Fibroblast of lung (primary cell): ENCODE measurements at regions not wholly inside any gene's neighbourhood (a gene's known extent, or its start where the extent isn't known, plus 50 kb on each side); places are given as distances from the start of the nearest gene placed in this dataset.

Experiments
- DNase-seq, 2 donors: peaks; one replicate each; pipeline versions ENCODE4 v3.0.0 to v3.0.0-alpha.2; 2010; ENCODE audit warnings: low read depth in 2 of 2
- H2AFZ ChIP-seq: 2 replicates; pipeline ENCODE4 v1.5.1; 2012; ENCODE audit warnings: low read length, control low read depth, inconsistent platforms
- H3K27ac ChIP-seq: 2 replicates; pipeline ENCODE4 v1.5.1; 2011; ENCODE audit warnings: low read length, control low read depth; ENCODE audit not compliant: insufficient read depth
- H3K27me3 ChIP-seq: 2 replicates; pipeline ENCODE4 v1.5.1; 2011; ENCODE audit warnings: mild to moderate bottlenecking, low read length; ENCODE audit not compliant: control insufficient read depth, insufficient read depth
- H3K36me3 ChIP-seq: 2 replicates; pipeline ENCODE4 v1.5.1; 2011; ENCODE audit warnings: low read length; ENCODE audit not compliant: control insufficient read depth, insufficient read depth
- H3K4me1 ChIP-seq: 2 replicates; pipeline ENCODE4 v1.5.1; 2011; ENCODE audit warnings: low read length; ENCODE audit not compliant: control insufficient read depth, insufficient read depth; ENCODE audit errors: extremely low read depth
- H3K4me2 ChIP-seq: 2 replicates; pipeline ENCODE4 v1.5.1; 2011; ENCODE audit warnings: low read length, control low read depth; ENCODE audit not compliant: insufficient read depth; ENCODE audit errors: extremely low read depth
- H3K4me3 ChIP-seq, 4 experiments: fragments of 200-600 bp in 1 of 4; sonication (generic) in 1 of 4; replicated peaks in 1 of 4; 2 replicates each; pipeline ENCODE4 v1.5.1; 2011 to 2016; ENCODE audit warnings: low read length in 4 of 4, low read depth in 3 of 4, mild to moderate bottlenecking in 3 of 4, control low read depth in 2 of 4, inconsistent platforms in 1 of 4, mixed read lengths in 1 of 4; ENCODE audit not compliant: insufficient read depth in 1 of 4; ENCODE audit errors: control extremely low read depth in 1 of 4
- H3K79me2 ChIP-seq: 2 replicates; pipeline ENCODE4 v1.5.1; 2012; ENCODE audit warnings: mild to moderate bottlenecking, low read length, inconsistent platforms; ENCODE audit not compliant: control insufficient read depth, insufficient read depth
- H3K9ac ChIP-seq: 2 replicates; pipeline ENCODE4 v1.5.1; 2011; ENCODE audit warnings: mild to moderate bottlenecking, low read length, control low read depth; ENCODE audit not compliant: insufficient read depth
- H3K9me3 ChIP-seq: 2 replicates; pipeline ENCODE4 v1.5.1; 2012; ENCODE audit warnings: low read depth, low read length; ENCODE audit not compliant: control insufficient read depth, insufficient read depth
- H4K20me1 ChIP-seq: 2 replicates; pipeline ENCODE4 v1.5.1; 2011; ENCODE audit warnings: low read length; ENCODE audit not compliant: control insufficient read depth, insufficient read depth; ENCODE audit errors: extremely low read depth
- CTCF ChIP-seq, 2 donors: IDR thresholded peaks in 1 of 2; conservative IDR thresholded peaks in 1 of 2; 1 replicate in 1 of 2; 2 replicates in 1 of 2; pipeline ENCODE4 v1.5.1; 2011 to 2012; ENCODE audit warnings: low read length in 2 of 2, control low read depth in 1 of 2, inconsistent platforms in 1 of 2, low read depth in 1 of 2, mild to moderate bottlenecking in 1 of 2
- EZH2 ChIP-seq: IDR thresholded peaks from 2 replicates; pipeline ENCODE4 v1.5.1; 2012; ENCODE audit warnings: low read length, control low read depth, mild to moderate bottlenecking; ENCODE audit errors: missing control alignments

GRCh38 chr10:9848278-9848677, 1169.4 kb upstream of the CELF2 start:
- no peaks in the 10 kb centered on the region for H3K27me3 ChIP-seq
- no peak for DNase-seq
- no peak overlapping the region for H3K4me2 ChIP-seq
- H4K20me1 ChIP-seq: no peaks in the 10 kb centered on the region
- H3K4me1 ChIP-seq: no peaks in the 10 kb centered on the region
- H3K79me2 ChIP-seq: no peaks in the 10 kb centered on the region
- H2AFZ ChIP-seq: no peak overlapping the region
- no peak for TF ChIP-seq EZH2
- no peak for TF ChIP-seq CTCF (conservative IDR thresholded peaks at IDR 0.05 in 1 of 2, IDR thresholded peaks at IDR 0.05 in 1 of 2; ENCODE audit: low read depth in 1 of 2, low read length in 2 of 2)
- H3K4me3 ChIP-seq: no peak overlapping the region
- no peaks in the 10 kb centered on the region for H3K9me3 ChIP-seq
- no peaks in the 10 kb centered on the region for H3K36me3 ChIP-seq
- H3K9ac ChIP-seq: no peak overlapping the region
- no peak overlapping the region for H3K27ac ChIP-seq

GRCh38 chr10:9848981-9849380, 1168.7 kb upstream of the CELF2 start:
- H3K4me1 ChIP-seq: no peaks in the 10 kb centered on the region
- no peaks in the 10 kb centered on the region for H3K27me3 ChIP-seq
- no peak overlapping the region for H3K4me3 ChIP-seq
- no peaks in the 10 kb centered on the region for H3K79me2 ChIP-seq
- no peaks in the 10 kb centered on the region for H3K36me3 ChIP-seq
- TF ChIP-seq CTCF (conservative IDR thresholded peaks at IDR 0.05 in 1 of 2, IDR thresholded peaks at IDR 0.05 in 1 of 2; ENCODE audit: low read depth in 1 of 2, low read length in 2 of 2): no peak
- no peak for TF ChIP-seq EZH2
- H4K20me1 ChIP-seq: no peaks in the 10 kb centered on the region
- peak in 1 of 2 donors; percentile 19 for DNase-seq
- no peaks in the 10 kb centered on the region for H3K9me3 ChIP-seq
- H3K9ac ChIP-seq: no peak overlapping the region
- no peak overlapping the region for H3K4me2 ChIP-seq
- no peak overlapping the region for H3K27ac ChIP-seq
- H2AFZ ChIP-seq: no peak overlapping the region

- no peak overlapping the region for H3K9ac ChIP-seq
- no peak overlapping the region for H3K27ac ChIP-seq
- H2AFZ ChIP-seq: no peak overlapping the region
- no peak for DNase-seq
- no peak for TF ChIP-seq CTCF (conservative IDR thresholded peaks at IDR 0.05 in 1 of 2, IDR thresholded peaks at IDR 0.05 in 1 of 2; ENCODE audit: low read depth in 1 of 2, low read length in 2 of 2)
- no peak for TF ChIP-seq EZH2
- no peaks in the 10 kb centered on the region for H3K4me1 ChIP-seq
- no peak overlapping the region for H3K4me2 ChIP-seq
- no peaks in the 10 kb centered on the region for H3K27me3 ChIP-seq
- H3K9me3 ChIP-seq: no peaks in the 10 kb centered on the region
- H3K36me3 ChIP-seq: no peaks in the 10 kb centered on the region
- H3K4me3 ChIP-seq: no peak overlapping the region
- H3K79me2 ChIP-seq: no peaks in the 10 kb centered on the region
- H4K20me1 ChIP-seq: no peaks in the 10 kb centered on the region
Observed at GRCh38 chr10:9850415-9850814, 1167.3 kb upstream of the CELF2 start.
